ENCODE measurements at regions not wholly inside any gene's neighbourhood (a gene's known extent, or its start where the extent isn't known, plus 50 kb on each side); places are given as distances from the start of the nearest gene placed in this dataset.

DNA sequence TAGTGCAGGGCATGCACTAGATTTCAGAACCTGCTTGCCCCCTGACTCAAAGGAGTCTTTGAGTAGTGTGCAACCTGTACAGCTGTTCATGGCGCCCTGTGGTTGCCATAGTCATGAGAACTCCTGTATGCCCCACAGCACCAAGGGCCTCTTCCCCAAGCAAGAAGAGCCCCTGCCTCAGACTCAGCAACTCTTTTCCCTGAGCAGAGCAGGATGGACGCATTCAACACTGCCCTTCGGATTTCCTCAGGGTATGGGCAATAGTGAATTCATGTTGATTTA is 89.7 kb upstream of the KLF13 start:
- no peaks in the 10 kb centered on the region for H3K27me3 ChIP-seq
- H3K4me3 ChIP-seq: no peak overlapping the region
- ATAC-seq: peak; percentile 3
- TF ChIP-seq, protein P1, sequence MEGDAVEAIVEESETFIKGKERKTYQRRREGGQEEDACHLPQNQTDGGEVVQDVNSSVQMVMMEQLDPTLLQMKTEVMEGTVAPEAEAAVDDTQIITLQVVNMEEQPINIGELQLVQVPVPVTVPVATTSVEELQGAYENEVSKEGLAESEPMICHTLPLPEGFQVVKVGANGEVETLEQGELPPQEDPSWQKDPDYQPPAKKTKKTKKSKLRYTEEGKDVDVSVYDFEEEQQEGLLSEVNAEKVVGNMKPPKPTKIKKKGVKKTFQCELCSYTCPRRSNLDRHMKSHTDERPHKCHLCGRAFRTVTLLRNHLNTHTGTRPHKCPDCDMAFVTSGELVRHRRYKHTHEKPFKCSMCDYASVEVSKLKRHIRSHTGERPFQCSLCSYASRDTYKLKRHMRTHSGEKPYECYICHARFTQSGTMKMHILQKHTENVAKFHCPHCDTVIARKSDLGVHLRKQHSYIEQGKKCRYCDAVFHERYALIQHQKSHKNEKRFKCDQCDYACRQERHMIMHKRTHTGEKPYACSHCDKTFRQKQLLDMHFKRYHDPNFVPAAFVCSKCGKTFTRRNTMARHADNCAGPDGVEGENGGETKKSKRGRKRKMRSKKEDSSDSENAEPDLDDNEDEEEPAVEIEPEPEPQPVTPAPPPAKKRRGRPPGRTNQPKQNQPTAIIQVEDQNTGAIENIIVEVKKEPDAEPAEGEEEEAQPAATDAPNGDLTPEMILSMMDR (IDR thresholded peaks at IDR 0.05): no peak
- TF ChIP-seq EP300 (IDR thresholded peaks at IDR 0.05): no peak
- no peak for TF ChIP-seq POLR2A (IDR thresholded peaks at IDR 0.05)
- TF ChIP-seq POLR2AphosphoS5 (IDR thresholded peaks at IDR 0.05): no peak
- no CpG with 5 or more reads among the region's 3 CpGs for WGBS, 2 donors (ENCODE audit: low coverage in 1 of 2)
- H3K4me1 ChIP-seq: peaks cover 3 to 30% (median 22%) of the 10 kb centered on the region in 3 donors
- H3K27ac ChIP-seq: peak overlapping the region in 3 of 4 donors; percentile 84 to 92 (median 89)
- H3K36me3 ChIP-seq: no peaks in the 10 kb centered on the region
- no peaks in the 10 kb centered on the region for H3K9me3 ChIP-seq

DNA sequence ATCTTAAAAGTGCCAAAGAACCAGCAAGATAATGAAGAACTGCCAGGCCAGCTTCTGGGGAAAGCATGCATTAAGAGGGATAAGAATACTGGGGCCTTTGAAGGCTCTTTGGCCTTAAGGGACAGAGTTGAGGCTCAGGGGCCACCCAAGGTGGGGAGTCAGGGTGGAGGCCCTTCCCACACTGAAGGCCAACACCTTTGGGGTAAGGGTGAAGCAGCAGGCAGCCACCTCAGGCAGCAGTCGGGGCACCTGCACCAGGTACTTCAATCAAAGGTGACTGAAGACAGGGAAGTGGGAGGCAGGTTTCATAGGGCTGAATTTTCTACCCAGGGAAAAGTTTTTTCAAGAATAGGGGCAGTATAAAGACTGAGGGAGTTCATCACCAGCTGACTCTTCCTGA is 87.7 kb upstream of the KLF13 start:
- Histone ChIP-seq H3K36me3 (no peaks in the 10 kb centered on the region), H3K27me3 (no peaks in the 10 kb centered on the region), H3K27ac (no peak overlapping the region), H3K9me3 (no peaks in the 10 kb centered on the region), H3K4me3 (no peak overlapping the region), H3K4me1 (peaks cover 3 to 30% (median 22%) of the 10 kb centered on the region in 3 donors)
- TF ChIP-seq, protein P1 (IDR thresholded peaks at IDR 0.05): no peak
- TF ChIP-seq POLR2AphosphoS5 (IDR thresholded peaks at IDR 0.05): no peak
- ATAC-seq: no peak
- WGBS, 2 donors (ENCODE audit: low coverage in 1 of 2): 100% methylated on average over 1 of the region's 1 CpG; no CpG with 5 or more reads in 1 of the 2 donors

DNA sequence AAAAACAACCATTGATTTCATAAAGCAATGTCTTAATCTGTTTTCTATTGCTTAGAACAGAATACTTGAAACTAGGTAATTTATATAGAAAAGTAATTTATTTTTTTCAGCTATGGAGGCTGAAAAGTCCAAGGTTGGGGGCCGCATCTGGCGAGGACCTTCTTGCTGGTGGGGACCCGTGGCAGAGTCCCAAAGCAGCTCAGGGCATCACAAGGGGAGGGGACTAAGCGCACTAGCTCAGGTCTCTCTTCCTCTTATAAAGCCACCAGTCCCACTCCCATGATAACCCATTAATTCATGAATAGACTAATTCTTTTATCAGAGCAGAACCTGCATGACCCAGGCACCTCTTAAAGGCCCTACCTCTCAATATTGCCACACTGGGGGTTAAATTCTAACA is 87.2 kb upstream of the KLF13 start:
- Histone ChIP-seq H3K4me1 (peaks cover 3 to 30% (median 22%) of the 10 kb centered on the region in 3 donors), H3K27ac (no peak overlapping the region), H3K36me3 (no peaks in the 10 kb centered on the region), H3K4me3 (no peak overlapping the region), H3K9me3 (no peaks in the 10 kb centered on the region), H3K27me3 (no peaks in the 10 kb centered on the region)
- TF ChIP-seq EP300 (IDR thresholded peaks at IDR 0.05): no peak
- TF ChIP-seq, protein P1 (IDR thresholded peaks at IDR 0.05): no peak
- no peak for TF ChIP-seq POLR2A (IDR thresholded peaks at IDR 0.05)
- TF ChIP-seq POLR2AphosphoS5 (IDR thresholded peaks at IDR 0.05): no peak
- ATAC-seq: no peak
- WGBS, 2 donors (ENCODE audit: low coverage in 1 of 2): 79 to 100% methylated on average over 2 to 4 of the region's 4 CpGs

DNA sequence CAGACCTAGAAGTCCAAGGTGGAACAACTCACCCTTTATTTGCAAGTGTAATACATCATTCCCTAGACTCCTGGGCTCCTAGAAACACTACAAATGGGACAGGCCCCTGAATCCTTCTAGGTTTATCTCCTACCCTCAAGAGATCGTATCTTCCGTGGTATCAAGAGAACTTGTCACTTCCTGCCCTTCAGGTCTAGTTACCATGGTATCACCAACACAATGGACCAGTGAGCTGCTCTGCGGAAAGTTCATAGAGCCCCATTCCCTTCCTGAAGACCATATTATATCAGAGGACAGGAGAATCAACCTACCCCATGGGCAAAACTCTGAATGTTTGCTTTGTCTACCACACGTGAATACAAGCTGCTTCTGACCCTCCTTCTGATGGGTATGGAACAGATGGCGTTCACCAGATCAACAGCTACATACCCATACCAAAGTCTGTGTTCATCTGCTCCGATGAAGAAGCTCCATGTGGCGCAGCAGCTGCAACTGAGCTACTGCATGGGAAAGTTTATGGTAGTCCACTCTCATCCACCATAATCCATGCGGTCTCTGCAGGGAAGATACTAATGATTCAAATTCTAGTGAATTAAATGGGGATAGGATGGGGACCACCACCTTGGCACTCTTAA is 84.6 kb upstream of the KLF13 start:
- H3K4me1 ChIP-seq: peaks cover 0 to 7% (median 4%) of the 10 kb centered on the region in 3 donors
- 89 to 100% methylated on average over 1 to 4 of the region's 8 CpGs for WGBS, 2 donors (ENCODE audit: low coverage in 1 of 2)
- no peak for TF ChIP-seq POLR2A (IDR thresholded peaks at IDR 0.05)

DNA sequence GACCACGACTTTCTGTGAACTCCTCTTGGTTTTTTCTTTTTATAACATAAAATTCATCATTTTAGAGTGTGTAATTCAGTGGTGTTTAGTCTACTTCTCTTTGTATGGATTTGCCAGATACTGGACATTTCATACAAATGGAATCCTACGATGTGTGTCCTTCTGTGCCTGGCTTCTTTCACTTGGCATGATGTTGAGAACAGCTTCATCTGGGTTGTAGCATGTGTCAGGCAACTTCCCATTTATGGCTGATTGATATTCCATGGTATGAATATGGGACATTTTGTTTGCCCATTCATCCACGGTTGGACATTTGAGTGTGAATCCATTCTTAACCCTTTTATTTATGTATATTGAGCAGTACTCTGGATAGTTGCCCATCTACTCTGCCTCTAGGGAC is 82.7 kb upstream of the KLF13 start:
- Histone ChIP-seq H3K4me3 (no peak overlapping the region), H3K36me3 (no peaks in the 10 kb centered on the region), H3K27me3 (no peaks in the 10 kb centered on the region), H3K27ac (no peak overlapping the region), H3K9me3 (no peaks in the 10 kb centered on the region), H3K4me1 (no peaks in the 10 kb centered on the region)
- ATAC-seq: no peak
- peak; percentile 84 for TF ChIP-seq POLR2AphosphoS5 (IDR thresholded peaks at IDR 0.05)
- no peak for TF ChIP-seq POLR2A (IDR thresholded peaks at IDR 0.05)
- WGBS, 2 donors (ENCODE audit: low coverage in 1 of 2): 19 to 20% methylated on average over 3 of the region's 3 CpGs

More for the DNA sequence above, 84.6 kb upstream of the KLF13 start:
- H3K27ac ChIP-seq: no peak overlapping the region
- H3K27me3 ChIP-seq: no peaks in the 10 kb centered on the region
- no peak for ATAC-seq
- H3K36me3 ChIP-seq: no peaks in the 10 kb centered on the region
- no peak overlapping the region for H3K4me3 ChIP-seq
- H3K9me3 ChIP-seq: no peaks in the 10 kb centered on the region

DNA sequence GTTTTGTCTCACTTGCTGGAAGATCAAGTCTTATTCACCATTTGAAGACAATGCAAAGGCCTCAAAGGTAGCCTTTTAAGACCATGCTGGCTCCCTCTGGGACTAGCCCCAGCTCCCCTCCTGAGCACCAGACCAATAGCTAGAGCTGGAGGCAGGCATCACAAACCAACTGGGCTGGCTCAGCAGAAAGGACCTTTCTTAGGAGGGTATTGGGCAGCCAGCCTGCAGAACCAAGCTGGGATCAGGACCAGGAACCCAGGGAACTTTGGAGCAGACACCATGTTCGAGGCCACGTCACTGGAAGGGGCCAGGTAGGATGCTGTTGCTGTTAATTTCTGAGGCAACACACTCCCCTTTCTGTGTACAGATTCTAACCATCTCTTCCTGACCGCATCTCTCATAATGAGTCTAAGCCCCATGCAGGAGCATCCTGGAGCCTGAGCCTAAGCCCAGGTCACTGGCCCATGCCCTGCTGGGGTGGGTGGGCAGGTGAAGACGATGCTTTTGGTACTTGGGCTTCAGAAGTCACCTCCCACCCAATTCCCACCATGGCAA is 81.4 kb upstream of the KLF13 start:
- ATAC-seq: no peak
- H3K9me3 ChIP-seq: no peaks in the 10 kb centered on the region
- WGBS, 2 donors (ENCODE audit: low coverage in 1 of 2): 93% methylated on average over 2 of the region's 4 CpGs; no CpG with 5 or more reads in 1 of the 2 donors
- H3K4me3 ChIP-seq: no peak overlapping the region
- no peaks in the 10 kb centered on the region for H3K36me3 ChIP-seq
- peaks cover 5% of the 10 kb centered on the region for H3K27me3 ChIP-seq
- no peak overlapping the region for H3K27ac ChIP-seq
- H3K4me1 ChIP-seq: no peaks in the 10 kb centered on the region
- TF ChIP-seq EP300 (IDR thresholded peaks at IDR 0.05) (no peak), POLR2AphosphoS5 (IDR thresholded peaks at IDR 0.05) (no peak), POLR2A (IDR thresholded peaks at IDR 0.05) (no peak)
- TF ChIP-seq, protein P1 (IDR thresholded peaks at IDR 0.05): no peak
